ENCODE measurements at regions not wholly inside any gene's neighbourhood (a gene's known extent, or its start where the extent isn't known, plus 50 kb on each side); places are given as distances from the start of the nearest gene placed in this dataset.

GRCh38 chr14:31920001-31920400, 157.1 kb upstream of the ARHGAP5 start:
- TF ChIP-seq HDGF (IDR thresholded peaks at IDR 0.05; ENCODE audit: borderline replicate concordance) (no peak), FOXK2 (IDR thresholded peaks at IDR 0.05) (no peak), NFRKB (IDR thresholded peaks at IDR 0.05) (no peak), SP1 (IDR thresholded peaks at IDR 0.05) (no peak), BHLHE40 (IDR thresholded peaks at IDR 0.05; ENCODE audit: borderline replicate concordance) (no peak), ELF4 (IDR thresholded peaks at IDR 0.05) (no peak), FOXA1 (IDR thresholded peaks at IDR 0.05) (no peak), FOXM1 (IDR thresholded peaks at IDR 0.05; ENCODE audit: borderline replicate concordance) (no peak), SUZ12 (IDR thresholded peaks at IDR 0.05) (no peak), ZNF384 (IDR thresholded peaks at IDR 0.05) (no peak), PKNOX1 (IDR thresholded peaks at IDR 0.05) (no peak), ARNT (IDR thresholded peaks at IDR 0.05) (no peak)

Data from HEK293T (cell line).